ENCODE measurements at regions not wholly inside any gene's neighbourhood (a gene's known extent, or its start where the extent isn't known, plus 50 kb on each side); places are given as distances from the start of the nearest gene placed in this dataset.

GRCh38 chr4:111991797-111992196 lies 153.5 kb upstream of the FAM241A start:
- Histone ChIP-seq H3K36me3 (replicated peaks; ENCODE audit: insufficient read depth, low read length) (no peaks in the 10 kb centered on the region), H3K27me3 (replicated peaks; ENCODE audit: insufficient read depth, low read length) (peaks cover 10% of the 10 kb centered on the region; the same call in 1 of the 2 replicates), H3K9me3 (replicated peaks; ENCODE audit: insufficient read depth, low read length) (no peaks in the 10 kb centered on the region), H3K9me2 (replicated peaks; ENCODE audit: insufficient read depth, low read length) (no peaks in the 10 kb centered on the region), H3K4me1 (ENCODE audit: low read length) (peaks cover 15% of the 10 kb centered on the region), H3K27ac (ENCODE audit: low read length) (no peak overlapping the region), H3K4me2 (ENCODE audit: low read depth, low read length) (peak overlapping the region; percentile 28; the same call in 1 of the 2 replicates), H4K20me1 (ENCODE audit: insufficient read depth, low read length) (no peaks in the 10 kb centered on the region), H3F3A (ENCODE audit: insufficient read depth, low read length) (no peaks in the 10 kb centered on the region), H3K4me3 (ENCODE audit: low read length) (no peak overlapping the region), H3K9ac (ENCODE audit: low read length) (no peak overlapping the region), H2AFZ (ENCODE audit: low read length) (no peak overlapping the region), H3K79me2 (ENCODE audit: low read length) (no peaks in the 10 kb centered on the region)
- TF ChIP-seq EZH2phosphoT487 (IDR thresholded peaks at IDR 0.05; ENCODE audit: low read length) (no peak), EZH2 (optimal IDR thresholded peaks at IDR 0.05; ENCODE audit: low read depth, low read length) (no peak), CTCF (IDR thresholded peaks at IDR 0.05; ENCODE audit: low read length) (no peak)
- no peak for DNase-seq

DNA sequence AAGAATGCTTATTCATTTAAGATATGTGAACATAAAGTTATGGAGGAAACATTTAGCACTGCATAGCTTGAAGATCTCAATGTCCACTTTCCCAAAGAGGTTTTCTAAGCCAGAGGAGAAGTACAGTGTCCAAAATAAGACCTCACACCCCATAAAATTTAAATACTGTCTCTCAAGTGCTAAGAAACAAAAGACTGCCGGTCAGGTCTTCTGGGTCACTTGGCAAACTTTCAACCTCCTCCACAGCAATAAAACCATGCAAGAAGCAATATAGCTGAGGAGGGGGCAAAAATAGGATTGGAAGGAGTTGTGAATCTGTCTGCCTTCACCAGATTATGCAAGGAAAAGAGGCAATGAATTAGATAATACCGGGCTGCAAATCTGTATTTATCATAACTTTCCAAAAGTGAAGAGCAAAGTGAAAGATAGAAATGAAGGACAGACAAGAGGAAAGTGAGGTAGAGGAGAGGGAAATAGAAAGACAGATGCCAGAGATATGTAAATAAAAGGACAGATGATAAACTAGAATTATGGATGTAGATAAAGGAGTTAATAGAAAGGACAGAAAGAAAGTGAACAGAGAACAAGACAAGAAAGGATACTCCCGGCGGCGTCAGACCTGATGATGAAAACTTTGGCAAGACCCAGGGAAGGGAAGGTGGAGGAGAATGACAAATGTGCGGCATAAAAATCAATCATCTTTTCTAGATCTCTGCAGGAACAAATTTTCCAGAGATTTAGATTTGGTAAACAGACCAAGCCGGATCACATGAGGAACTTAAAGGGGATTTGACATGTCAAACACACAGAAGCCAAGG lies 152.7 kb upstream of the FAM241A start:
- Histone ChIP-seq H2AFZ (ENCODE audit: low read length) (no peak overlapping the region), H3K9me2 (replicated peaks; ENCODE audit: insufficient read depth, low read length) (no peaks in the 10 kb centered on the region), H3K4me1 (ENCODE audit: low read length) (peaks cover 15% of the 10 kb centered on the region), H3K36me3 (replicated peaks; ENCODE audit: insufficient read depth, low read length) (no peaks in the 10 kb centered on the region), H3K4me2 (ENCODE audit: low read depth, low read length) (no peak overlapping the region), H3K27me3 (replicated peaks; ENCODE audit: insufficient read depth, low read length) (peaks cover 10% of the 10 kb centered on the region; the same call in 1 of the 2 replicates), H3K9me3 (replicated peaks; ENCODE audit: insufficient read depth, low read length) (no peaks in the 10 kb centered on the region), H3K4me3 (ENCODE audit: low read length) (no peak overlapping the region), H3F3A (ENCODE audit: insufficient read depth, low read length) (no peaks in the 10 kb centered on the region), H3K9ac (ENCODE audit: low read length) (no peak overlapping the region), H3K79me2 (ENCODE audit: low read length) (no peaks in the 10 kb centered on the region), H3K27ac (ENCODE audit: low read length) (no peak overlapping the region), H4K20me1 (ENCODE audit: insufficient read depth, low read length) (no peaks in the 10 kb centered on the region)
- TF ChIP-seq EZH2phosphoT487 (IDR thresholded peaks at IDR 0.05; ENCODE audit: low read length), result no peak
- TF ChIP-seq EZH2 (optimal IDR thresholded peaks at IDR 0.05; ENCODE audit: low read depth, low read length), result no peak
- TF ChIP-seq CTCF (IDR thresholded peaks at IDR 0.05; ENCODE audit: low read length), result no peak
- DNase-seq, result no peak

DNA sequence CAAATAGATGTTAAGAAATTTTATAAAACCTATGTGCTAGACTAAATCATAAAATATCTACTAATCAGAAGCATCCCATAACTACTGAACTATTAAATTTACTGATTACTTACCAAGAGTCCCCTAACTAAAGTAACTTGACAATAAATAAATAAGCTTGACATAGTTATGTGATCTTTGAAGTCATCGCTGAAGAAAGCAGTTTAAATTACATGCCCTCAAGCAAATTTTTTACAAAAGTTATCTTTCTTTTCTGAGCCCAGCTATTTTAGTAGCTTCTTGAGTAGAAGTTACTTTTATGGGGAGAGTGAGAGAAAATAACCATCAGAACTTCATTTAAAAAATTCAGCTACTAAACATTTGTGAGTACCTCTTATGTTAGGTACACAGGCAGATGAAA lies 150.9 kb upstream of the FAM241A start:
- Histone ChIP-seq H3K36me3 (replicated peaks; ENCODE audit: insufficient read depth, low read length) (no peaks in the 10 kb centered on the region), H3K4me3 (ENCODE audit: low read length) (no peak overlapping the region), H4K20me1 (ENCODE audit: insufficient read depth, low read length) (no peaks in the 10 kb centered on the region), H3K9ac (ENCODE audit: low read length) (no peak overlapping the region), H3K79me2 (ENCODE audit: low read length) (no peaks in the 10 kb centered on the region), H3K9me3 (replicated peaks; ENCODE audit: insufficient read depth, low read length) (no peaks in the 10 kb centered on the region), H3K4me2 (ENCODE audit: low read depth, low read length) (no peak overlapping the region), H2AFZ (ENCODE audit: low read length) (no peak overlapping the region), H3K4me1 (ENCODE audit: low read length) (peaks cover 15% of the 10 kb centered on the region), H3K27me3 (replicated peaks; ENCODE audit: insufficient read depth, low read length) (peaks cover 10% of the 10 kb centered on the region; the same call in 1 of the 2 replicates), H3K9me2 (replicated peaks; ENCODE audit: insufficient read depth, low read length) (no peaks in the 10 kb centered on the region), H3K27ac (ENCODE audit: low read length) (no peak overlapping the region), H3F3A (ENCODE audit: insufficient read depth, low read length) (no peaks in the 10 kb centered on the region)
- DNase-seq, result no peak
- TF ChIP-seq CTCF (IDR thresholded peaks at IDR 0.05; ENCODE audit: low read length) (no peak), EZH2 (optimal IDR thresholded peaks at IDR 0.05; ENCODE audit: low read depth, low read length) (no peak), EZH2phosphoT487 (IDR thresholded peaks at IDR 0.05; ENCODE audit: low read length) (no peak)

All from MM.1S (cell line).